GM23338 (cell line): ENCODE measurements at regions not wholly inside any gene's neighbourhood (a gene's known extent, or its start where the extent isn't known, plus 50 kb on each side); places are given as distances from the start of the nearest gene placed in this dataset.

Source experiments
- ATAC-seq: fragments of 200-7000 bp; cut with Tn5 transposase; 3 replicates; pipeline ENCODE4 v1.9.1; 2020
- DNase-seq: peaks from one replicate; pipeline ENCODE4 v3.0.0-alpha.2; 2015; ENCODE audit warnings: low spot score
- H2AFZ ChIP-seq: fragments of 200-600 bp; sonication (generic); 2 replicates; pipeline ENCODE4 v1.8.0; 2016; ENCODE audit warnings: antibody characterized with exemption, mild to moderate bottlenecking, moderate library complexity
- H3F3A ChIP-seq: fragments of 200-600 bp; sonication (generic); replicated peaks from 2 replicates; pipeline ENCODE4 v1.8.0; 2017; ENCODE audit warnings: antibody characterized with exemption, mixed run types, low read depth
- H3K27ac ChIP-seq: fragments of 200-600 bp; sonication (generic); 2 replicates; pipeline ENCODE4 v1.6.1; 2016; ENCODE audit warnings: low read depth
- H3K27me3 ChIP-seq: fragments of 200-600 bp; sonication (generic); 2 replicates; pipeline ENCODE4 v1.8.0; 2016; ENCODE audit warnings: mild to moderate bottlenecking, mixed run types, moderate library complexity; ENCODE audit not compliant: insufficient read depth
- H3K36me3 ChIP-seq: fragments of 200-600 bp; sonication (generic); 2 replicates; pipeline ENCODE4 v1.8.0; 2016; ENCODE audit warnings: mild to moderate bottlenecking; ENCODE audit not compliant: insufficient read depth
- H3K4me1 ChIP-seq: fragments of 200-600 bp; sonication (generic); 2 replicates; pipeline ENCODE4 v1.8.0; 2016; ENCODE audit warnings: mild to moderate bottlenecking, moderate library complexity; ENCODE audit not compliant: insufficient read depth
- H3K4me2 ChIP-seq: fragments of 200-600 bp; sonication (generic); 2 replicates; pipeline ENCODE4 v1.7.1; 2017; ENCODE audit warnings: mixed run types
- H3K4me3 ChIP-seq: fragments of 200-600 bp; sonication (generic); 2 replicates; pipeline ENCODE4 v1.6.1; 2016; ENCODE audit warnings: mixed run types
- H3K79me2 ChIP-seq: fragments of 200-600 bp; sonication (generic); replicated peaks from 2 replicates; pipeline ENCODE4 v1.8.0; 2017; ENCODE audit warnings: mild to moderate bottlenecking; ENCODE audit not compliant: insufficient read depth
- H3K9me2 ChIP-seq: fragments of 200-600 bp; sonication (generic); 2 replicates; pipeline ENCODE4 v1.8.0; 2017; ENCODE audit not compliant: insufficient read depth
- H4K20me1 ChIP-seq: fragments of 200-600 bp; sonication (generic); replicated peaks from 2 replicates; pipeline ENCODE4 v1.8.0; 2017; ENCODE audit warnings: mild to moderate bottlenecking; ENCODE audit not compliant: insufficient read depth
- H3K27ac Mint-ChIP-seq: 2 replicates; pipeline ENCODE4 v1.8.0; 2020; ENCODE audit warnings: inconsistent platforms, mild to moderate bottlenecking, moderate library complexity, mixed read lengths
- H3K27me3 Mint-ChIP-seq: 3 replicates; pipeline ENCODE4 v1.8.0; 2022; ENCODE audit warnings: low read depth, mild to moderate bottlenecking, moderate library complexity, mixed read lengths, inconsistent platforms; ENCODE audit not compliant: insufficient read depth, poor library complexity
- H3K36me3 Mint-ChIP-seq: 3 replicates; pipeline ENCODE4 v1.8.0; 2021; ENCODE audit warnings: low read depth, mild to moderate bottlenecking, inconsistent platforms, moderate library complexity, mixed read lengths
- H3K4me1 Mint-ChIP-seq: 3 replicates; pipeline ENCODE4 v1.8.0; 2020; ENCODE audit warnings: mild to moderate bottlenecking, inconsistent platforms, mixed read lengths
- H3K4me3 Mint-ChIP-seq: 3 replicates; pipeline ENCODE4 v1.8.0; 2021; ENCODE audit warnings: moderate library complexity, mild to moderate bottlenecking, inconsistent platforms, mixed read lengths
- H3K9me3 Mint-ChIP-seq: 3 replicates; pipeline ENCODE4 v1.8.0; 2020; ENCODE audit warnings: moderate library complexity, mild to moderate bottlenecking, inconsistent platforms, mixed read lengths
- EZH2 ChIP-seq: fragments of 200-600 bp; sonication (generic); IDR thresholded peaks from one replicate; pipeline ENCODE4 v1.8.0; 2017; ENCODE audit warnings: antibody characterized with exemption, mild to moderate bottlenecking, low read depth; ENCODE audit not compliant: unreplicated experiment
- EZH2phosphoT487 ChIP-seq: fragments of 200-600 bp; sonication (generic); IDR thresholded peaks from one replicate; pipeline ENCODE4 v1.8.1; 2018; ENCODE audit warnings: antibody characterized with exemption; ENCODE audit not compliant: unreplicated experiment
- NANOG ChIP-seq: IDR thresholded peaks from 2 replicates; pipeline ENCODE4 v1.6.1; 2016; ENCODE audit warnings: antibody characterized with exemption, borderline replicate concordance
- POLR2AphosphoS5 ChIP-seq: IDR thresholded peaks from 2 replicates; pipeline ENCODE4 v1.6.1; 2016; ENCODE audit warnings: antibody characterized with exemption, low read depth
- STAT1 ChIP-seq: IDR thresholded peaks from one replicate; pipeline ENCODE4 v1.6.1; 2016; ENCODE audit warnings: antibody characterized with exemption; ENCODE audit not compliant: unreplicated experiment
- ZNF114 ChIP-seq: fragments of 250-450 bp; sonication (Bioruptor Pico); IDR thresholded peaks from 2 replicates; pipeline ENCODE4 v1.5.0; 2020; ENCODE audit warnings: mild to moderate bottlenecking, moderate library complexity
- TF ChIP-seq, protein P1 (sequence below): fragments of 250-450 bp; sonication (Bioruptor Pico); IDR thresholded peaks from 2 replicates; pipeline ENCODE4 v1.5.0; 2020; ENCODE audit warnings: mild to moderate bottlenecking, moderate library complexity
- TF ChIP-seq, protein P2 (sequence below), 2 experiments: fragments of 200-600 bp in 1 of 2; sonication (generic) in 1 of 2; conservative IDR thresholded peaks; 2 replicates each; pipeline versions ENCODE4 v1.5.1 to v1.6.1; 2016 to 2017; ENCODE audit warnings: antibody characterized with exemption in 2 of 2, low read depth in 2 of 2, mild to moderate bottlenecking in 2 of 2, moderate library complexity in 1 of 2
- TF ChIP-seq, protein P3 (sequence below): IDR thresholded peaks from one replicate; pipeline ENCODE4 v1.6.1; 2018; ENCODE audit warnings: antibody characterized with exemption; ENCODE audit not compliant: unreplicated experiment
- TF ChIP-seq, protein P4 (sequence below): IDR thresholded peaks from 2 replicates; pipeline ENCODE4 v1.6.1; 2016; ENCODE audit warnings: antibody characterized with exemption

DNA sequence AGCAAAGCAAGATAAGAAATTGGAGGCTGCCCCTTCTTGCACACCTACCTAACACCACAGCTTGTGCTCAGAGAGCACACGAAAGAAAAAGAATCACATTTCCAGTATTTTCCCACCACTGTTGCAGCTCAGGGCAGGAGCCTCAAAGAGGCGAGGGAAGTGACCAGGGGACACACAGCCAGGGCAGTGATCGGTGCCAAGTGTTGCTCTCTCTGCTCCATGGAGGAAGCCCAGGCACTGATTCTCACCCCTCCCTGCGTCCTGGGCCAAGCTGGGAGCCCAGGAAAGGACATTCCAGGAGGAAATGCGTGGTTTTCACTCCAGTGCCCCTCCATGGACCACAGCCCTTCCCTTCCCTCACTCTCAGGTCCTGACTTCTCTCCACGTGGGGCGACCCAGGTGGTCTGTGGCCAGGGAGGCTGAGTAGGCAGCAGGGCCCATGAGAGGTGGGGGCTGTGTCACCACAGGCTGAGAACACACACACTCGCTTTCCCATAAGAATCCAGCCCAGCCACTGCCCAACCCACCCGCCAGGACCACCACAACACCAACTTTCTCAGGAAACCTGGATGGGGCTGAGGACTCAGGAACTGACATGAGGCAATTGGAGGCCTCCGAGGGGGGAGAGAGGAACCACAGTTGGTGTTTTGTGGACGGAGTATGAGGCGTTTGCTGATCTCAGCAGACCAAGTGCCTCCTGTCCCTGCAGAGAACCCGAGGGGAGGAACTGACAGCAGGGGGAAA, 81.7 kb upstream of the MAFB start:
- no peak overlapping the region; the same call in 1 of the 2 replicates for H3K27ac Mint-ChIP-seq

More for the DNA sequence above, 81.7 kb upstream of the MAFB start:
- Histone ChIP-seq H3F3A (no peaks in the 10 kb centered on the region), H3K27ac (no peak overlapping the region), H3K36me3 (no peaks in the 10 kb centered on the region), H4K20me1 (no peaks in the 10 kb centered on the region; the same call in 1 of the 2 replicates), H3K9me2 (no peaks in the 10 kb centered on the region), H3K4me2 (no peak overlapping the region), H3K4me3 (no peak overlapping the region), H2AFZ (peak overlapping the region; percentile 14; the same call in 1 of the 2 replicates), H3K79me2 (no peaks in the 10 kb centered on the region), H3K4me1 (peaks cover 12% of the 10 kb centered on the region), H3K27me3 (no peaks in the 10 kb centered on the region)
- peaks cover 12% of the 10 kb centered on the region for H3K4me1 Mint-ChIP-seq
- TF ChIP-seq, protein P1, sequence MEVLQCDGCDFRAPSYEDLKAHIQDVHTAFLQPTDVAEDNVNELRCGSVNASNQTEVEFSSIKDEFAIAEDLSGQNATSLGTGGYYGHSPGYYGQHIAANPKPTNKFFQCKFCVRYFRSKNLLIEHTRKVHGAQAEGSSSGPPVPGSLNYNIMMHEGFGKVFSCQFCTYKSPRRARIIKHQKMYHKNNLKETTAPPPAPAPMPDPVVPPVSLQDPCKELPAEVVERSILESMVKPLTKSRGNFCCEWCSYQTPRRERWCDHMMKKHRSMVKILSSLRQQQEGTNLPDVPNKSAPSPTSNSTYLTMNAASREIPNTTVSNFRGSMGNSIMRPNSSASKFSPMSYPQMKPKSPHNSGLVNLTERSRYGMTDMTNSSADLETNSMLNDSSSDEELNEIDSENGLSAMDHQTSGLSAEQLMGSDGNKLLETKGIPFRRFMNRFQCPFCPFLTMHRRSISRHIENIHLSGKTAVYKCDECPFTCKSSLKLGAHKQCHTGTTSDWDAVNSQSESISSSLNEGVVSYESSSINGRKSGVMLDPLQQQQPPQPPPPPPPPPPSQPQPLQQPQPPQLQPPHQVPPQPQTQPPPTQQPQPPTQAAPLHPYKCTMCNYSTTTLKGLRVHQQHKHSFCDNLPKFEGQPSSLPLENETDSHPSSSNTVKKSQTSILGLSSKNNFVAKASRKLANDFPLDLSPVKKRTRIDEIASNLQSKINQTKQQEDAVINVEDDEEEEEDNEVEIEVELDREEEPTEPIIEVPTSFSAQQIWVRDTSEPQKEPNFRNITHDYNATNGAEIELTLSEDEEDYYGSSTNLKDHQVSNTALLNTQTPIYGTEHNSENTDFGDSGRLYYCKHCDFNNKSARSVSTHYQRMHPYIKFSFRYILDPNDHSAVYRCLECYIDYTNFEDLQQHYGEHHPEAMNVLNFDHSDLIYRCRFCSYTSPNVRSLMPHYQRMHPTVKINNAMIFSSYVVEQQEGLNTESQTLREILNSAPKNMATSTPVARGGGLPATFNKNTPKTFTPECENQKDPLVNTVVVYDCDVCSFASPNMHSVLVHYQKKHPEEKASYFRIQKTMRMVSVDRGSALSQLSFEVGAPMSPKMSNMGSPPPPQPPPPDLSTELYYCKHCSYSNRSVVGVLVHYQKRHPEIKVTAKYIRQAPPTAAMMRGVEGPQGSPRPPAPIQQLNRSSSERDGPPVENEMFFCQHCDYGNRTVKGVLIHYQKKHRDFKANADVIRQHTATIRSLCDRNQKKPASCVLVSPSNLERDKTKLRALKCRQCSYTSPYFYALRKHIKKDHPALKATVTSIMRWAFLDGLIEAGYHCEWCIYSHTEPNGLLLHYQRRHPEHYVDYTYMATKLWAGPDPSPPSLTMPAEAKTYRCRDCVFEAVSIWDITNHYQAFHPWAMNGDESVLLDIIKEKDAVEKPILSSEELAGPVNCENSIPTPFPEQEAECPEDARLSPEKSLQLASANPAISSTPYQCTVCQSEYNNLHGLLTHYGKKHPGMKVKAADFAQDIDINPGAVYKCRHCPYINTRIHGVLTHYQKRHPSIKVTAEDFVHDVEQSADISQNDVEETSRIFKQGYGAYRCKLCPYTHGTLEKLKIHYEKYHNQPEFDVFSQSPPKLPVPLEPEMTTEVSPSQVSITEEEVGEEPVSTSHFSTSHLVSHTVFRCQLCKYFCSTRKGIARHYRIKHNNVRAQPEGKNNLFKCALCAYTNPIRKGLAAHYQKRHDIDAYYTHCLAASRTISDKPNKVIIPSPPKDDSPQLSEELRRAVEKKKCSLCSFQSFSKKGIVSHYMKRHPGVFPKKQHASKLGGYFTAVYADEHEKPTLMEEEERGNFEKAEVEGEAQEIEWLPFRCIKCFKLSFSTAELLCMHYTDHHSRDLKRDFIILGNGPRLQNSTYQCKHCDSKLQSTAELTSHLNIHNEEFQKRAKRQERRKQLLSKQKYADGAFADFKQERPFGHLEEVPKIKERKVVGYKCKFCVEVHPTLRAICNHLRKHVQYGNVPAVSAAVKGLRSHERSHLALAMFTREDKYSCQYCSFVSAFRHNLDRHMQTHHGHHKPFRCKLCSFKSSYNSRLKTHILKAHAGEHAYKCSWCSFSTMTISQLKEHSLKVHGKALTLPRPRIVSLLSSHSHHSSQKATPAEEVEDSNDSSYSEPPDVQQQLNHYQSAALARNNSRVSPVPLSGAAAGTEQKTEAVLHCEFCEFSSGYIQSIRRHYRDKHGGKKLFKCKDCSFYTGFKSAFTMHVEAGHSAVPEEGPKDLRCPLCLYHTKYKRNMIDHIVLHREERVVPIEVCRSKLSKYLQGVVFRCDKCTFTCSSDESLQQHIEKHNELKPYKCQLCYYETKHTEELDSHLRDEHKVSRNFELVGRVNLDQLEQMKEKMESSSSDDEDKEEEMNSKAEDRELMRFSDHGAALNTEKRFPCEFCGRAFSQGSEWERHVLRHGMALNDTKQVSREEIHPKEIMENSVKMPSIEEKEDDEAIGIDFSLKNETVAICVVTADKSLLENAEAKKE (CRISPR knock-in tag) = no peak
- no peak for TF ChIP-seq NANOG
- TF ChIP-seq, protein P2, sequence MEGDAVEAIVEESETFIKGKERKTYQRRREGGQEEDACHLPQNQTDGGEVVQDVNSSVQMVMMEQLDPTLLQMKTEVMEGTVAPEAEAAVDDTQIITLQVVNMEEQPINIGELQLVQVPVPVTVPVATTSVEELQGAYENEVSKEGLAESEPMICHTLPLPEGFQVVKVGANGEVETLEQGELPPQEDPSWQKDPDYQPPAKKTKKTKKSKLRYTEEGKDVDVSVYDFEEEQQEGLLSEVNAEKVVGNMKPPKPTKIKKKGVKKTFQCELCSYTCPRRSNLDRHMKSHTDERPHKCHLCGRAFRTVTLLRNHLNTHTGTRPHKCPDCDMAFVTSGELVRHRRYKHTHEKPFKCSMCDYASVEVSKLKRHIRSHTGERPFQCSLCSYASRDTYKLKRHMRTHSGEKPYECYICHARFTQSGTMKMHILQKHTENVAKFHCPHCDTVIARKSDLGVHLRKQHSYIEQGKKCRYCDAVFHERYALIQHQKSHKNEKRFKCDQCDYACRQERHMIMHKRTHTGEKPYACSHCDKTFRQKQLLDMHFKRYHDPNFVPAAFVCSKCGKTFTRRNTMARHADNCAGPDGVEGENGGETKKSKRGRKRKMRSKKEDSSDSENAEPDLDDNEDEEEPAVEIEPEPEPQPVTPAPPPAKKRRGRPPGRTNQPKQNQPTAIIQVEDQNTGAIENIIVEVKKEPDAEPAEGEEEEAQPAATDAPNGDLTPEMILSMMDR (conservative IDR thresholded peaks at IDR 0.05; ENCODE audit: low read depth in 2 of 2) = no peak
- TF ChIP-seq, protein P3, sequence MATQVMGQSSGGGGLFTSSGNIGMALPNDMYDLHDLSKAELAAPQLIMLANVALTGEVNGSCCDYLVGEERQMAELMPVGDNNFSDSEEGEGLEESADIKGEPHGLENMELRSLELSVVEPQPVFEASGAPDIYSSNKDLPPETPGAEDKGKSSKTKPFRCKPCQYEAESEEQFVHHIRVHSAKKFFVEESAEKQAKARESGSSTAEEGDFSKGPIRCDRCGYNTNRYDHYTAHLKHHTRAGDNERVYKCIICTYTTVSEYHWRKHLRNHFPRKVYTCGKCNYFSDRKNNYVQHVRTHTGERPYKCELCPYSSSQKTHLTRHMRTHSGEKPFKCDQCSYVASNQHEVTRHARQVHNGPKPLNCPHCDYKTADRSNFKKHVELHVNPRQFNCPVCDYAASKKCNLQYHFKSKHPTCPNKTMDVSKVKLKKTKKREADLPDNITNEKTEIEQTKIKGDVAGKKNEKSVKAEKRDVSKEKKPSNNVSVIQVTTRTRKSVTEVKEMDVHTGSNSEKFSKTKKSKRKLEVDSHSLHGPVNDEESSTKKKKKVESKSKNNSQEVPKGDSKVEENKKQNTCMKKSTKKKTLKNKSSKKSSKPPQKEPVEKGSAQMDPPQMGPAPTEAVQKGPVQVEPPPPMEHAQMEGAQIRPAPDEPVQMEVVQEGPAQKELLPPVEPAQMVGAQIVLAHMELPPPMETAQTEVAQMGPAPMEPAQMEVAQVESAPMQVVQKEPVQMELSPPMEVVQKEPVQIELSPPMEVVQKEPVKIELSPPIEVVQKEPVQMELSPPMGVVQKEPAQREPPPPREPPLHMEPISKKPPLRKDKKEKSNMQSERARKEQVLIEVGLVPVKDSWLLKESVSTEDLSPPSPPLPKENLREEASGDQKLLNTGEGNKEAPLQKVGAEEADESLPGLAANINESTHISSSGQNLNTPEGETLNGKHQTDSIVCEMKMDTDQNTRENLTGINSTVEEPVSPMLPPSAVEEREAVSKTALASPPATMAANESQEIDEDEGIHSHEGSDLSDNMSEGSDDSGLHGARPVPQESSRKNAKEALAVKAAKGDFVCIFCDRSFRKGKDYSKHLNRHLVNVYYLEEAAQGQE = no peak
- TF ChIP-seq EZH2phosphoT487 = no peak
- no peak for TF ChIP-seq EZH2
- TF ChIP-seq, protein P4, sequence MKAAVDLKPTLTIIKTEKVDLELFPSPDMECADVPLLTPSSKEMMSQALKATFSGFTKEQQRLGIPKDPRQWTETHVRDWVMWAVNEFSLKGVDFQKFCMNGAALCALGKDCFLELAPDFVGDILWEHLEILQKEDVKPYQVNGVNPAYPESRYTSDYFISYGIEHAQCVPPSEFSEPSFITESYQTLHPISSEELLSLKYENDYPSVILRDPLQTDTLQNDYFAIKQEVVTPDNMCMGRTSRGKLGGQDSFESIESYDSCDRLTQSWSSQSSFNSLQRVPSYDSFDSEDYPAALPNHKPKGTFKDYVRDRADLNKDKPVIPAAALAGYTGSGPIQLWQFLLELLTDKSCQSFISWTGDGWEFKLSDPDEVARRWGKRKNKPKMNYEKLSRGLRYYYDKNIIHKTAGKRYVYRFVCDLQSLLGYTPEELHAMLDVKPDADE = no peak
- TF ChIP-seq POLR2AphosphoS5 = no peak
- no peak for TF ChIP-seq STAT1
- TF ChIP-seq ZNF114 (CRISPR knock-in tag) = no peak
- ATAC-seq = no peak
- DNase-seq = no peak
- peaks cover 4% of the 10 kb centered on the region for H3K27me3 Mint-ChIP-seq
- no peaks in the 10 kb centered on the region for H3K9me3 Mint-ChIP-seq
- no peaks in the 10 kb centered on the region for H3K36me3 Mint-ChIP-seq
- no peak overlapping the region for H3K4me3 Mint-ChIP-seq
